ENCODE measurements at regions not wholly inside any gene's neighbourhood (a gene's known extent, or its start where the extent isn't known, plus 50 kb on each side); places are given as distances from the start of the nearest gene placed in this dataset.

GRCh38 chrX:112961981-112962380 is 121.3 kb upstream of the AMOT start:
- Histone ChIP-seq H3K27me3 (ENCODE audit: insufficient read depth, low read length) (no peaks in the 10 kb centered on the region), H3F3A (ENCODE audit: insufficient read depth, low read length) (no peaks in the 10 kb centered on the region), H3K9me2 (ENCODE audit: low read depth, low read length) (no peaks in the 10 kb centered on the region), H3K9me3 (ENCODE audit: low read length) (no peaks in the 10 kb centered on the region), H3K27ac (ENCODE audit: low read depth, low read length, poor library complexity, severe bottlenecking) (no peak overlapping the region), H3K9ac (ENCODE audit: low read length) (no peak overlapping the region), H2AFZ (ENCODE audit: low read length) (no peak overlapping the region), H3K36me3 (ENCODE audit: insufficient read depth, low read length) (no peaks in the 10 kb centered on the region), H4K20me1 (ENCODE audit: insufficient read depth, low read length) (no peaks in the 10 kb centered on the region), H3K4me3 (ENCODE audit: low read depth, low read length, poor library complexity, severe bottlenecking) (no peak overlapping the region), H3K4me2 (ENCODE audit: low read length) (no peak overlapping the region), H3K79me2 (ENCODE audit: insufficient read depth, low read length) (no peaks in the 10 kb centered on the region), H3K4me1 (ENCODE audit: insufficient read depth, low read length, severe bottlenecking) (no peaks in the 10 kb centered on the region)
- TF ChIP-seq, protein P1, sequence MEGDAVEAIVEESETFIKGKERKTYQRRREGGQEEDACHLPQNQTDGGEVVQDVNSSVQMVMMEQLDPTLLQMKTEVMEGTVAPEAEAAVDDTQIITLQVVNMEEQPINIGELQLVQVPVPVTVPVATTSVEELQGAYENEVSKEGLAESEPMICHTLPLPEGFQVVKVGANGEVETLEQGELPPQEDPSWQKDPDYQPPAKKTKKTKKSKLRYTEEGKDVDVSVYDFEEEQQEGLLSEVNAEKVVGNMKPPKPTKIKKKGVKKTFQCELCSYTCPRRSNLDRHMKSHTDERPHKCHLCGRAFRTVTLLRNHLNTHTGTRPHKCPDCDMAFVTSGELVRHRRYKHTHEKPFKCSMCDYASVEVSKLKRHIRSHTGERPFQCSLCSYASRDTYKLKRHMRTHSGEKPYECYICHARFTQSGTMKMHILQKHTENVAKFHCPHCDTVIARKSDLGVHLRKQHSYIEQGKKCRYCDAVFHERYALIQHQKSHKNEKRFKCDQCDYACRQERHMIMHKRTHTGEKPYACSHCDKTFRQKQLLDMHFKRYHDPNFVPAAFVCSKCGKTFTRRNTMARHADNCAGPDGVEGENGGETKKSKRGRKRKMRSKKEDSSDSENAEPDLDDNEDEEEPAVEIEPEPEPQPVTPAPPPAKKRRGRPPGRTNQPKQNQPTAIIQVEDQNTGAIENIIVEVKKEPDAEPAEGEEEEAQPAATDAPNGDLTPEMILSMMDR (IDR thresholded peaks at IDR 0.05; ENCODE audit: low read length) = no peak
- no peak for TF ChIP-seq EZH2 (IDR thresholded peaks at IDR 0.05; ENCODE audit: borderline replicate concordance, low read length)

DNA sequence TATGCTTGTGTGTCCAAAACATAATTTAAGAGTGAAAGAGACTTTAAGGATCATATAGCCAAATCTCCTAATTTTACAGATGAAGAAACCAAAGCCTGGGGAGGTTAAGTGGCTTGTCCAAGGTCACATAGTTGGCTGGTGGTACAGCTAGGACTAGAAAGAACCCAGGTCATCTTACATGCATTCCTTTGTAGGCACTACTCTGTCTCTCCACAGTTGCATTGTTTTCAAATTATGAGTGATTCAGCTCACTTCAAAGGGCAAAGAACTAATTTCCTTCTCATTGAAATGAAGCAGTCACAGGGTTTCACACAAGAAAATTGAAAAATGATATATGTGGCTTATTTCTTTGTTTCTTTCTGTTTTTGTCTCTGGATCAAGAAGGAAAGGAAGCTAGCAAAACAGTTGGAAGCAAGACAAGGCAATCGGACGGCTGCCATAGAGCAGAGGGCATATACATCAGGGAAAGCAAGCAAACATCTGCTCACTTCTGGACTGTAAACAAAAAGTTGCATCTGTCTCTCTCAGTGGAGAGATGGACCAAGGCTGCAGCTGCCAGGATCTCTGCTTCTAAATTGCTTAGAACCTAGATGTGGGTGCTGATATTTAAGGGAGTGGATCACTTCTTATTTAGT is 107.5 kb upstream of the AMOT start:
- H3K4me2 ChIP-seq (ENCODE audit: low read length) = no peak overlapping the region
- H2AFZ ChIP-seq (ENCODE audit: low read length) = no peak overlapping the region
- no peaks in the 10 kb centered on the region for H3K4me1 ChIP-seq (ENCODE audit: insufficient read depth, low read length, severe bottlenecking)
- H3K27ac ChIP-seq (ENCODE audit: low read depth, low read length, poor library complexity, severe bottlenecking) = no peak overlapping the region
- no peaks in the 10 kb centered on the region for H3K79me2 ChIP-seq (ENCODE audit: insufficient read depth, low read length)
- H3F3A ChIP-seq (ENCODE audit: insufficient read depth, low read length) = no peaks in the 10 kb centered on the region
- H3K9me2 ChIP-seq (ENCODE audit: low read depth, low read length) = no peaks in the 10 kb centered on the region
- H3K9me3 ChIP-seq (ENCODE audit: low read length) = no peaks in the 10 kb centered on the region
- no peaks in the 10 kb centered on the region for H3K36me3 ChIP-seq (ENCODE audit: insufficient read depth, low read length)
- TF ChIP-seq EZH2 (IDR thresholded peaks at IDR 0.05; ENCODE audit: borderline replicate concordance, low read length) = no peak
- TF ChIP-seq, protein P1 (IDR thresholded peaks at IDR 0.05; ENCODE audit: low read length) = no peak
- H3K27me3 ChIP-seq (ENCODE audit: insufficient read depth, low read length) = no peaks in the 10 kb centered on the region
- H3K9ac ChIP-seq (ENCODE audit: low read length) = no peak overlapping the region
- H4K20me1 ChIP-seq (ENCODE audit: insufficient read depth, low read length) = no peaks in the 10 kb centered on the region
- no peak overlapping the region for H3K4me3 ChIP-seq (ENCODE audit: low read depth, low read length, poor library complexity, severe bottlenecking)

DNA sequence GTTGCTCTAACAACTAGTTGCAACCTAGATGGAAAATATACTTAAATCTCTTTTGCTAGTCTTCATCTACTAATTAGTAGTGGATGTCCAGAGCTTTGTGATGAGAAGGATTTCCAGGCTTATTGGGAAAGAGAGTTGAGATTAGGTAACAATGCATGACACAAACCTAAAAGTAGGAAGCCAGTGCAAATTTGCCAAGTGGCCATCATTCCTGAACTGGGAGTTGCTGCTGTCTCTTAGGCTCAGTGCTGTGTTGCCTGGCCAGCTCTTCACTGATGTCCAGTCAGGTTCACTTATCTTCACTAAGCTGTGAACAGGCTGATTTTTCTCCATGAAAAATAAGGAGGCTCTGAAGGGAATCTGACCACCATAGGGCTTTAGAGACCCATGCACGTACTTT is 105.6 kb upstream of the AMOT start:
- no peak overlapping the region for H3K4me3 ChIP-seq (ENCODE audit: low read depth, low read length, poor library complexity, severe bottlenecking)
- no peaks in the 10 kb centered on the region for H3K79me2 ChIP-seq (ENCODE audit: insufficient read depth, low read length)
- H3K36me3 ChIP-seq (ENCODE audit: insufficient read depth, low read length) = no peaks in the 10 kb centered on the region
- no peak overlapping the region for H3K27ac ChIP-seq (ENCODE audit: low read depth, low read length, poor library complexity, severe bottlenecking)
- H3K27me3 ChIP-seq (ENCODE audit: insufficient read depth, low read length) = no peaks in the 10 kb centered on the region
- H2AFZ ChIP-seq (ENCODE audit: low read length) = no peak overlapping the region
- TF ChIP-seq EZH2 (IDR thresholded peaks at IDR 0.05; ENCODE audit: borderline replicate concordance, low read length) = no peak
- TF ChIP-seq, protein P1 (IDR thresholded peaks at IDR 0.05; ENCODE audit: low read length) = no peak
- no peaks in the 10 kb centered on the region for H3K9me3 ChIP-seq (ENCODE audit: low read length)
- no peaks in the 10 kb centered on the region for H3F3A ChIP-seq (ENCODE audit: insufficient read depth, low read length)
- no peak overlapping the region for H3K4me2 ChIP-seq (ENCODE audit: low read length)
- no peaks in the 10 kb centered on the region for H3K9me2 ChIP-seq (ENCODE audit: low read depth, low read length)
- no peaks in the 10 kb centered on the region for H4K20me1 ChIP-seq (ENCODE audit: insufficient read depth, low read length)
- no peak overlapping the region for H3K9ac ChIP-seq (ENCODE audit: low read length)
- no peaks in the 10 kb centered on the region for H3K4me1 ChIP-seq (ENCODE audit: insufficient read depth, low read length, severe bottlenecking)

Data from OCI-LY1 (cell line).